GM18951 (cell line): ENCODE measurements at regions not wholly inside any gene's neighbourhood (a gene's known extent, or its start where the extent isn't known, plus 50 kb on each side); places are given as distances from the start of the nearest gene placed in this dataset.
"Not testable (repeated sequence)": the region's sequence is repeated elsewhere in the genome, so short reads cannot be mapped to it uniquely, and the experiment has no call there.

Source experiments
- POLR2A ChIP-seq: IDR thresholded peaks from 4 replicates; pipeline ENCODE4 v1.6.1; 2011; ENCODE audit warnings: mild to moderate bottlenecking; ENCODE audit not compliant: insufficient read length, insufficient read depth; ENCODE audit errors: extremely low read depth
- in situ Hi-C: fragments of 300-500 bp; cut with MboI; formaldehyde crosslinking; loops from one replicate; pipeline ENCODE4 v1.12.0; 2022; ENCODE audit warnings: low sequenced_read_pairs, mixed read lengths, inconsistent platforms; ENCODE audit not compliant: unreplicated experiment

DNA sequence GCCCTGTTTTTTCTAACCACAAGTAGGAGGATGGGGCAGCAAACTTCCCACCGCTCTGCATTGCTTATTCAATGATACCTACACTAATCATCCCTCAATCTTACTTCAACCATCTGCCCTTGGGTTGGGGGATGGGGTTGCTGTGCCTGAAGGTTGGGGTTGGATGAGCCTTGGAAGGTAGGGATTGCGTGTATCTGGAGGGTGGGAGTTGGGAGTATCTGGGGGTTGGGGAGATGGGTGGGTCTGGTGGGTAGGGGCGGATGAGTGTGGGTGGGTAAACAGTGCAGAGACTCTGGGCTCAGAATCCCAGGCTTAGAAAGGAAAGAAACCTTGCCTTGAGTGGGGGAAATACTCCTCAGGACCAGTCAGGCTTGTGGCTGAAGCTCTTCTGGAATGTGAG, 467.4 kb downstream of the DIRAS2 start:
- in situ Hi-C loops, result no loop called here
- no peak for TF ChIP-seq POLR2A

DNA sequence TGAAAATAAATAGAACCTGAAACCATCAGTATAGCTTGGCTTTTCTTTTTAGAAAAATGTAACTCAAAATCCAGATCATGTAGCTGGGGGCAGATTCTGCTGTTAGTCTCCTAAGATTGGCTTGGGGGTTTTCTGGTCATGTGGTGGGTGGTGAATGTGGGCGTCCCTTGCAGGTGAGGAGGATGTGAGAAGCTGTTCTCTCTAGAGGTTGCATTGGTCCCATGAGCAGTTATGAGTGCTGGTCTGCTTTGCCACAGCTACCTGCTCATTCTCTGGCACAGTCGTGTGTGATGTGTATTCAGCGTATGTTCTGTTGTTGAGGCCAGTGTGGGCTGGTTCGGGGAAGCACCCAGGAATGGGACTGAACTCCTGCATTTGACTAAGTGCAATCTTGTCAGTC, 466.8 kb downstream of the DIRAS2 start:
- in situ Hi-C loops, result no loop called here
- TF ChIP-seq POLR2A, result no peak

DNA sequence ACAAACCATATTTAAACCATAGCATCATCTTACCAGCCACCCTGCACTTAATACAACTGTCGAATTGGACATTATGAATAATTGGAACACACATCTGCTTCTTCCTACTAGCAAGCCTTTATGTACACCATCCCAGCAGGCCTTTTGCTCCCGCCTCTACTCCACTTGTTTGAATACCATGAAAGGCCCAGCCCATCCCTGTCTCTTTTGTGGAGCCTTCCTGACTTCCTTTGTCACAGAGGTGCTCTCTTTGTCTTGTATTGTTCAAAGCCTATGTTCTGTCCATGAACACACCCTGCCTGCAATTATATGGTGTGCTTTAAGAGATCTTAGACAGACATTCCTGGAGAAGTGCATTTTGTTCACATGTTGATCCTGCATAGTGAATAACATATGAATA, 465.7 kb downstream of the DIRAS2 start:
- in situ Hi-C loops, result no loop called here
- no peak for TF ChIP-seq POLR2A

DNA sequence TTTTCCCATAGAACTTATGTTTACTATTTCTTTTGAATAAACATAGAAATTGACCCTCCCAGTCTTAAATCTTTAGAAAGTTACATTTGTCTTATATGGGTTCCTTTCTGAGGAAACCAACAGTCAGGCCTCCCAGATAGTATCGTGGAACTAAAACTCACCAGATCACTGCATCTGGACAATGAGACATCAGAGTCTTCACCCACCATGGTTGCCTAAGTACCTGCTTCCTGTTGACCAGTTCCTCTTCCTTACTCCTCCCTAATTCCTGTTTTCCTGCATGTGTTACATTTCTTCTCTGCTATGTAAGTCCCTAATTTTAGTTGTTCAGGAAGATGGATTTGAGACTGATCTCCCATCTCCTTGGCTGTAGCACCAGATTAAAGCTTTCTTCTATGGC, 462.2 kb downstream of the DIRAS2 start:
- no peak for TF ChIP-seq POLR2A
- in situ Hi-C loops, result no loop called here

DNA sequence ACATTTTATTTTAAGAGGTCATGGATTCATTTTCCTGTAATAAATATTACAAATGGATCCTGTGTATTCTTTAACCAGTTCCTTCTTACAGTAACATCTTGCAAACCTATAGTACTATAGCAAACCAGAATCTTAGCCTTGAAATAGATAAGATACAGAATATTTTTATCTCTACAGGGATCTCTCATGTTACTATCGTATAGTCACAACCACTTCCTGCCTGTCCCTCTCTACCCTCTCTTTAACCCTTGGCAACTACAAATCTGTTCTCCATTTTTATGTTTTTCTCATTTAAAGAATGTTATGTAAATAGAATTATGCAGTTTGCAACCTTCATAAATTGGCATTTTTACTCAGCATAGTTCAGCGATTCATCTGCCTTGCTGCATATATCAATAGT, 454.0 kb downstream of the DIRAS2 start:
- in situ Hi-C loops, result no loop called here

DNA sequence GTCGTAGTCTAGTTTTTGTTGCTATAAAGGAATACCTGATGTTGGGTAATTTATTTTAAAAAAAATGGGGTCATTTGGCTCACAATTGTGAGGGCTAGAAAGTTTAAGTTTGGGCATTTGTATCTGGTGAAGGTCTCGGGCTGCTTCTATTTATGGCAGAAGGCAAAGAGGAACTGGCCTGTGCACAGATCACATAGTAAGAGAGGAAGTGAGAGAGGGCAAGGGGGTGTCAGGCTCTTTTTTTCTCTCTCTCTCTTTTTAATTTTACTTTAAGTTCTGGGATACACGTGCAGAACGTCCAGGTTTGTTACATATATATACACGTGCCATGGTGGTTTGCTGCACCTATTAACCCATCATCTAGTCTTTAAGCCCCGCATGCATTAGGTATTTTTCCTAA, 453.3 kb downstream of the DIRAS2 start:
- no peak for TF ChIP-seq POLR2A
- in situ Hi-C loops, result no loop called here

More for the DNA sequence above, 454.0 kb downstream of the DIRAS2 start:
- no peak for TF ChIP-seq POLR2A

DNA sequence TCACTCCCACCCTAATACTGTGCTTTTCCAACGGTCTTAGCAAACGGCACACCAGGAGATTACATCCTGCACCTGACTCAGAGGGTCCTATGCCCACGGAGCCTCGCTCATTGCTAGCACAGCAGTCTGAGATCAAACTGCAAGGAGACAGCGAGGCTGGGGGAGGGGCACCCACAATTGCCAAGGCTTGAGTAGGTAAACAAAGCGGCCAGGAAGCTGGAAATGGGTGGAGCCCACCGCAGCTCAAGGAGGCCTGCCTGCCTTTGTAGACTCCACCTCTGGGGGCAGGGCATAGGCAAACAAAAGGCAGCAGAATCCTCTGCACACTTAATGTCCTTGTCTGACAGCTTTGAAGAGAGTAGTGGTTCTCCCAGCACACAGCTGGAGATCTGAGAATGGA, 450.2 kb downstream of the DIRAS2 start:
- in situ Hi-C loops, result not testable (repeated sequence)

DNA sequence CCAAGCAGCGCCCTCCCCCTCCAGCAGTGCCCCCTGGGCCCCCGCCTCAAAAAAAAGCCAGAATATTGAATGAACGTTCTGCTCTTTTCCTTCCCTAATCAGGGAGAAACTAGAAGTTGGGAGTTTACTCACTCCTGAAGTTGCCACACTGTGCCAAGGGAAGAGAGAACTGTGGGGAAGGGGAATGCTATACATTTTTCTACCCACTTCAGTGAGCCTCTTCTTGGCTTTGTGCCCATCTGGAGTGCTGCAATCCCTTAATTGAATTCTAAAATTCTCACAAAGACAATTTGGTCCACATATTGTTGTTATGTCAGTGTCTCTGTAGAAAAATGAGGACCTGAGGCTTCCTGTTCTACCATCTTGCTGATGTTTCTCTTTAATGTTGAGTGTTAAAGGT, 443.7 kb downstream of the DIRAS2 start:
- in situ Hi-C loops, result no loop called here
- TF ChIP-seq POLR2A, result no peak

DNA sequence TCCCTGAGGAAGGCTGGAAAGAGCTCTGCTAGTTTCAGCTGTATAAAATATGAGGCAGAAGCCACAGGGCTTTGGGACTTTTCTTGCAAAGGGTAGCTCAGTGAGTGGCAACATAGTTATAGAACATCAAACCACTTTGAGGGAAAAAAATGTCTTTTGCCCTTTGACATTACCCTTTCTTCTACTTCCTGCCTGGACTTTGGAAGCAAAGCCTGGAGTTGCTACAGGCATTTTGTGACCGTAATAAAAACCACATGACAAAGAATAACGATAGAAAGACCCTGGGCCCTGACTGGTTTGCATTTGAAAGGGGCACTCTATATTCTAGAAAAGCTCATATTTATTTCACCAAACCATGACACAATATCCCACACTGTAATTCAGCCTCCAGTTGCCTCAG, 440.9 kb downstream of the DIRAS2 start:
- no peak for TF ChIP-seq POLR2A
- in situ Hi-C loops, result loop anchor here (25.0 kb wide), 1 partner anchor 661 kb away; no protein-coding TSS in a partner anchor

DNA sequence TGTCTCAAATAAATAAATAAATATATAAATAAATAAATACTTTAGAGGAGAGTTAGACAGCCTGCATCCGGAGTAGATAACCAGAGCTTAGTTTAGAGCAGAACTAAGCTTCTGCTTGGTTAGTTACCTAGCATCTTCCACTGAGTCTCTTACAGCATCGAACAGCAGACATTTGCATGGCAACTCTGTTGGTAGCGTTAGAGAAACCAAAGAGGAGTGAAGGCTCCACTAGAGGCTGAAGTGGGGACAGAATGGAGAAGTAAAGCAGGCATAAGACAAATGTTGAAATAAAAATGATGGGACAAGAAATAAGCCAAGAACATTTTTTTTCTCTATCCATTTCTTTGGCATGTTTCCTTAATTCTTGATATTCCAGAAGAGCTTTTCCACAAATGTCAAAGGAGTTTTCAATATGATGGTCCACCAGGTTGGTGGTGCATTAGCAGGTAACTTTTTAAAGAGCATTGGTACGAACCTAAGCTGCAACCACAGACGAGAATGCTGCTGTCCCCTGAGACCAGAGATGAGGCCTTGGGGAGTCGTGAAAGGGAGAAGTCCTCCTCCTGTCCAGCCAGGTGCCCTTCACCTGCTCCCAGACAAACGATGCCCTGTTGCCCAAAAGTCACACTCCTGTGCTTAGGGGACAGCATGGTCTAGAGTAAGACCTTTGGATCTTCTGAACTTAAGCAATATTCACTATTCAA, 438.3 kb downstream of the DIRAS2 start:
- no peak for TF ChIP-seq POLR2A

DNA sequence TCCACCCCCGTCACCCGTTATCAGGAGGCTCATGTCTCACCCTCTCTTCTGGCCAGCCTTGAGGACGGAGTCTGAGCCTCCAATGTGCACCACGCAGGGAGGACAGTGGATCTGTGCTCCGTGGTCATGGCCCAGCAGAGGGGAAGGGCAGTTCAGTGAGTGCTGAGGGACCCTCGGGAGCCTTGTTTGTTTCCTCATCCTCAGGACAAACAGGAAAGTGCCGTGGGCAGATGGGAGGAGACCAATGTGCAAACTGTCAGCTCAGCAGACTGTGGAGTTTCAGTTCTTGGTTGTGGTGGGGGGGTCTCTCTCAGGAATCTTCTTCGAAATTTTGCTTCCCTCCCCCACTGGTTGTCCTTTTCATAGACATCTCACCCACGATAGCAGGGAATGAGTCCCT, 429.6 kb downstream of the DIRAS2 start:
- in situ Hi-C loops, result loop anchor here (25.0 kb wide), 1 partner anchor 649 kb away; no protein-coding TSS in a partner anchor

More for the DNA sequence above, 438.3 kb downstream of the DIRAS2 start:
- in situ Hi-C loops, result loop anchor here (25.0 kb wide), 1 partner anchor 658 kb away; no protein-coding TSS in a partner anchor

DNA sequence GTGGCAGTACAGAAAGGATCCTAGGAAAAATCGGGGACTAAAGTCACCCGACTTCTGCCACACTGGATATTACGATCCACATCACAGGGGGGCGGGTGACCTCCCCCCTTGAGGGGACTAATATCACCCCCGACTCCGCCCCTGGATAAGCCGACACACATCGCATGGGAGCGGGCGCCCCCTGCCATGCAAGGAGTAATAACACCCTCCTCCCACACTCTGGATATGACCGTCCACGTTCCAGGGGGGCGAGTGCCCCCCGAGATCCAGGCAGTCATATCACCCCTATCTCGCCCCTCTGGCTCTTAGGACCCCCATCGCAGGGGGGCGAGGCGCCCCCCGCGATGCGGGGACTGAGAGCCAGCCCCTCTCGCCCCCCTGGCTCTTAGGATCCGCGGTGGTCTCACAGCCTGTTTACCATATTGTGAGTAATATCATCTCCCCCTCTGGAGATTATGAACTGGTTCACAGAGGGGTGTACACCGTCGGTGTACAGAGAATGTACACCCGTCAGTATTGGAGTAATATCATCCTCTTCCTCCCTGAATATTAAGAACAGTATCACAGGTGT, 423.0 kb downstream of the DIRAS2 start:
- no peak for TF ChIP-seq POLR2A

DNA sequence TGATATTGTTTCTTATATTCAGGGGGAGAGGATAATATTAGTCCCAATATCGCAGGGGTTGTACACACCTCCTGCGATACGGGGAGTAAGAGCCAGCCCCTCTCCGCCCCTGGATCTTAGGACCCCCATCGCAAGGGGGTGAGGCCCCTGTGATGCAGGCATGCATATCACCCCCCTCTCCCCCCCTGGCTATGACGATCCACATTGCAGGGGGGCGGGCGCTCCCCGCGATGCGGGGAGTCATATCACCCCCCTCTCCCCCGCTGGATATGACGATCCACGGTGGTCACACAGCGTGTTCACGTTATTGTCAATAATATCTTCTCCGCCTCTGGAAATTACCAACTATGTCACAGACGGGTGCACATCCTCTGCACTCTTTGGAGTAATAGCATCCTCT, 420.7 kb downstream of the DIRAS2 start:
- in situ Hi-C loops, result loop anchor here (25.0 kb wide), 1 partner anchor 640 kb away; no protein-coding TSS in a partner anchor

More for the DNA sequence above, 423.0 kb downstream of the DIRAS2 start:
- in situ Hi-C loops, result loop anchor here (25.0 kb wide), 1 partner anchor 643 kb away; no protein-coding TSS in a partner anchor

DNA sequence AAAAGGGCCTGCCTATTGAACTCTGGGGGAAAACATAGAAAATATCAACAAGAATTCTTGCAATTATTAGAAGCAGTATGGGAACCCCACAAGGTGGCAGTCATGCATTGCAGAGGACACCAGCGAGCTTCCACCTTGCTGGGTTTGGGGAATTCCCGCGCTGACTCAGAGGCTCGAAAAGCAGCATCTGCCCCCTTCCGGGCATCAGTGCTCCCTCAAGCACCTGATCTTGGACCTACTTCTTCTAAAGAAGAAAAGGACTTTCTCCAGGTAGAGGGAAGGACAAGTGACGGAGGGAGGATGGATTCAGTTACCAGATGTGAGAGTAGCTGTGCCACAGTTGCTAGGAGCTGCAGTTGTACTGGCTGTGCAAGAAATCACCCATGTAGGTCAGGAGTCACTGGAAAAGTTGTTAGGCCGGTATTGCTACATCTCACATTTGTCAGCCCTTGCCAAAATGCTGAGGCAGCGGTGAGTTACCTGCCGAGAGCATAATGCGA, 415.7 kb downstream of the DIRAS2 start:
- in situ Hi-C loops, result loop anchor here (25.0 kb wide), 1 partner anchor 535 kb away; no protein-coding TSS in a partner anchor

DNA sequence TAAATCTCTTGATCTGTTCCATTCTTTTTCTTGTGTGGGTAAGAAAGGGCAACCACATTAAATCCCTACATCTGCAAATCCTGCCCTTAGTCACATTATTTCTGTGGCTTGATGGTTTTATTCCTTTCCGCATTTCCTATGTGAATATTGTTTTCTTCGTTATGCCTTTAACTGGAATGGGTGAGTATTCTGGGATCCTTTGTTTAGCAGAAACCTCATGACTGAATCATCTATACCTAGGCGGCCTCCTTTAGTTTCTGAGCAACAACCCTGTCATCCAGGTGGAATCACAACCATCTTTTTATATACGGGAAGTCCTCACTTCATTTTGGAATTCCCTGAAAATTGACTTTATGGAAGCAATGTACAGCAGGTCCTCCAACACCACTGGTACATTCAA, 409.5 kb downstream of the DIRAS2 start:
- in situ Hi-C loops, result loop anchor here (25.0 kb wide), 1 partner anchor 529 kb away; no protein-coding TSS in a partner anchor
